Endothelial cell of umbilical vein (primary cell): ENCODE measurements at regions not wholly inside any gene's neighbourhood (a gene's known extent, or its start where the extent isn't known, plus 50 kb on each side); places are given as distances from the start of the nearest gene placed in this dataset.
"Not testable (repeated sequence)": the region's sequence is repeated elsewhere in the genome, so short reads cannot be mapped to it uniquely, and the experiment has no call there.

ENCODE experiments used
- BruUV-seq: library from RNA; stranded (reverse); fragments of 400-500 nt; replicated peaks from 2 replicates; lab custom pipeline; 2021; lab: Mats Ljungman, UMichigan
- CTCF ChIA-PET: fragments of 300-600, 350-600 bp; sonication (Branson Sonifier 250); formaldehyde crosslinking; loops from one replicate; lab custom pipeline; 2021; ENCODE audit warnings: antibody characterized with exemption, inconsistent platforms; lab: Charles Lee
- POLR2A ChIA-PET: fragments of 300-600, 350-600 bp; sonication (Branson Sonifier 250); formaldehyde crosslinking; loops from one replicate; lab custom pipeline; 2021; ENCODE audit warnings: antibody characterized with exemption, inconsistent platforms; lab: Charles Lee
- DNase-seq: peaks from one replicate; pipeline ENCODE4 v3.0.0-alpha.2; 2011; ENCODE audit warnings: low read depth, low spot score
- FAIRE-seq: peaks from 2 replicates; lab custom pipeline; 2011; peaks lifted over from hg19 to GRCh38; lab: Jason Lieb, UNC
- H2AFZ ChIP-seq: 2 replicates; pipeline ENCODE4 v1.6.0; 2012; ENCODE audit warnings: low read depth, low read length, control low read depth, inconsistent platforms
- H3K27ac ChIP-seq: 2 replicates; pipeline ENCODE4 v1.5.1; 2011; ENCODE audit warnings: low read depth, mild to moderate bottlenecking, control low read depth, low read length, moderate library complexity; ENCODE audit not compliant: insufficient read depth
- H3K27me3 ChIP-seq, 2 experiments: 2 replicates each; pipeline versions ENCODE4 v1.6.0 to v1.6.1; 2011; ENCODE audit warnings: low read length in 2 of 2, mixed read lengths in 1 of 2; ENCODE audit not compliant: control insufficient read depth in 2 of 2, insufficient read depth in 2 of 2
- H3K36me3 ChIP-seq, 2 experiments: 2 replicates in 1 of 2; 3 replicates in 1 of 2; pipeline ENCODE4 v1.5.1; 2011; ENCODE audit warnings: low read length in 2 of 2, mild to moderate bottlenecking in 1 of 2, moderate library complexity in 1 of 2; ENCODE audit not compliant: control insufficient read depth in 2 of 2, insufficient read depth in 2 of 2; ENCODE audit errors: extremely low read depth in 1 of 2
- H3K4me1 ChIP-seq: 3 replicates; pipeline ENCODE4 v1.5.1; 2011; ENCODE audit warnings: mild to moderate bottlenecking, low read length; ENCODE audit not compliant: control insufficient read depth, insufficient read depth; ENCODE audit errors: extremely low read depth
- H3K4me2 ChIP-seq: 2 replicates; pipeline ENCODE4 v1.6.1; 2011; ENCODE audit warnings: low read length, control low read depth, mixed read lengths; ENCODE audit not compliant: insufficient read depth
- H3K4me3 ChIP-seq, 3 experiments: fragments of 200-600 bp in 1 of 3; sonication (generic), shearing (Covaris generic) in 1 of 3; replicated peaks in 1 of 3; 2 replicates each; pipeline ENCODE4 v1.5.1; 2011 to 2016; ENCODE audit warnings: control low read depth in 3 of 3, low read length in 3 of 3, mild to moderate bottlenecking in 2 of 3, inconsistent platforms in 1 of 3, low read depth in 1 of 3, moderate library complexity in 1 of 3; ENCODE audit not compliant: insufficient read depth in 1 of 3
- H3K79me2 ChIP-seq: 2 replicates; pipeline ENCODE4 v1.6.0; 2012; ENCODE audit warnings: low read length, inconsistent platforms; ENCODE audit not compliant: control insufficient read depth, insufficient read depth
- H3K9ac ChIP-seq: replicated peaks from 2 replicates; pipeline ENCODE3; 2011; ENCODE audit warnings: low read length, control low read depth; ENCODE audit not compliant: insufficient read depth; ENCODE audit errors: extremely low read depth
- H3K9me1 ChIP-seq: replicated peaks from 3 replicates; pipeline ENCODE4 v1.6.0; 2011; ENCODE audit warnings: mild to moderate bottlenecking, low read length; ENCODE audit not compliant: control insufficient read depth, insufficient read depth; ENCODE audit errors: extremely low read depth
- H3K9me3 ChIP-seq: replicated peaks from 2 replicates; pipeline ENCODE4 v1.5.1; 2012; ENCODE audit warnings: low read length, inconsistent platforms; ENCODE audit not compliant: control insufficient read depth, insufficient read depth
- H4K20me1 ChIP-seq: replicated peaks from 2 replicates; pipeline ENCODE3; 2011; ENCODE audit warnings: mild to moderate bottlenecking, low read length; ENCODE audit not compliant: control insufficient read depth, insufficient read depth; ENCODE audit errors: extremely low read depth
- CTCF ChIP-seq, 2 donors: IDR thresholded peaks; 1 replicate in 1 of 2; 2 replicates in 1 of 2; pipeline ENCODE4 v1.5.1; 2011; ENCODE audit warnings: low read length in 2 of 2, mild to moderate bottlenecking in 2 of 2, moderate library complexity in 2 of 2, control low read depth in 1 of 2, inconsistent platforms in 1 of 2, low read depth in 1 of 2; ENCODE audit not compliant: insufficient read depth in 1 of 2; ENCODE audit errors: extremely low read depth in 1 of 2
- EZH2 ChIP-seq: IDR thresholded peaks from 2 replicates; pipeline ENCODE4 v1.6.1; 2012; ENCODE audit warnings: borderline replicate concordance, low read depth, mild to moderate bottlenecking, moderate library complexity, low read length, inconsistent platforms; ENCODE audit not compliant: severe bottlenecking
- FOS ChIP-seq: IDR thresholded peaks from 2 replicates; pipeline ENCODE4 v1.6.1; 2011; ENCODE audit warnings: mild to moderate bottlenecking, low read length, moderate library complexity, borderline replicate concordance; ENCODE audit not compliant: insufficient read depth
- GATA2 ChIP-seq: IDR thresholded peaks from 2 replicates; pipeline ENCODE4 v1.7.0; 2011; ENCODE audit warnings: low read depth, mild to moderate bottlenecking, moderate library complexity, mixed read lengths, low read length; ENCODE audit not compliant: insufficient read length, insufficient read depth
- JUN ChIP-seq: IDR thresholded peaks from 2 replicates; pipeline ENCODE4 v1.6.1; 2011; ENCODE audit warnings: borderline replicate concordance, low read depth; ENCODE audit not compliant: insufficient read length, insufficient read depth
- MAX ChIP-seq: IDR thresholded peaks from 2 replicates; pipeline ENCODE4 v1.6.1; 2011; ENCODE audit not compliant: insufficient read depth, insufficient read length
- MYC ChIP-seq: IDR thresholded peaks from one replicate; pipeline ENCODE4 v1.6.1; 2011; ENCODE audit warnings: mild to moderate bottlenecking, low read depth, low read length
- POLR2A ChIP-seq: IDR thresholded peaks from 2 replicates; pipeline ENCODE4 v1.6.1; 2012; ENCODE audit warnings: low read depth, mild to moderate bottlenecking, control low read depth, low read length
- POLR2AphosphoS5 ChIP-seq: IDR thresholded peaks from 2 replicates; pipeline ENCODE4 v1.6.1; 2012; ENCODE audit warnings: low read depth, mild to moderate bottlenecking, control low read depth, low read length, moderate library complexity; ENCODE audit not compliant: insufficient read depth
- dilution Hi-C: fragments of 300-500 bp; cut with MboI; formaldehyde crosslinking; loops from one replicate; pipeline ENCODE4 v1.15.0; 2019; ENCODE audit warnings: low sequenced_read_pairs; ENCODE audit not compliant: extremely low pct_ligation_motif_present
- intact Hi-C: fragments of 100-400 bp; cut with micrococcal nuclease; formaldehyde crosslinking; loops from one replicate; pipeline ENCODE4 v1.10.0; 2022

GRCh38 chr12:9361879-9362326 is 153.7 kb upstream of the PZP start:
- no peak for DNase-seq
- dilution Hi-C loops = no loop called here
- no peaks in the 10 kb centered on the region for H3K79me2 ChIP-seq
- H3K4me2 ChIP-seq = no peak overlapping the region
- FAIRE-seq = no peak
- no TSS peak for BruUV-seq
- H3K9me3 ChIP-seq = no peaks in the 10 kb centered on the region
- H3K4me1 ChIP-seq = no peaks in the 10 kb centered on the region
- intact Hi-C loops = no loop called here
- no peak overlapping the region for H3K9ac ChIP-seq
- CTCF ChIA-PET = interaction anchor here (1.1 kb wide), 1 partner anchor 11 kb away, joined by 4 read pairs; no protein-coding TSS in a partner anchor
- H3K9me1 ChIP-seq = no peaks in the 10 kb centered on the region
- no peaks in the 10 kb centered on the region for H3K36me3 ChIP-seq
- H2AFZ ChIP-seq = no peak overlapping the region
- TF ChIP-seq POLR2AphosphoS5 = no peak
- TF ChIP-seq EZH2 = no peak
- no peak for TF ChIP-seq MAX
- TF ChIP-seq MYC = no peak
- no peak for TF ChIP-seq POLR2A
- no peak for TF ChIP-seq JUN
- TF ChIP-seq FOS = no peak
- TF ChIP-seq CTCF (IDR thresholded peaks at IDR 0.05; ENCODE audit: extremely low read depth in 1 of 2, insufficient read depth in 1 of 2, low read depth in 1 of 2, low read length in 2 of 2) = no peak
- TF ChIP-seq GATA2 = no peak
- peaks cover 3 to 6% of the 10 kb centered on the region in 2 experiments for H3K27me3 ChIP-seq
- POLR2A ChIA-PET = no interaction called here
- no peaks in the 10 kb centered on the region for H4K20me1 ChIP-seq
- H3K4me3 ChIP-seq = no peak overlapping the region
- no peak overlapping the region for H3K27ac ChIP-seq

- H4K20me1 ChIP-seq, H3K27ac ChIP-seq, H3K9me3 ChIP-seq, H3K79me2 ChIP-seq, H3K9me1 ChIP-seq, H3K4me1 ChIP-seq, H3K4me2 ChIP-seq, H3K9ac ChIP-seq, FAIRE-seq, BruUV-seq, dilution Hi-C loops, DNase-seq, H2AFZ ChIP-seq, H3K27me3 ChIP-seq, intact Hi-C loops, H3K36me3 ChIP-seq, H3K4me3 ChIP-seq, POLR2A ChIA-PET: not testable (repeated sequence)
- CTCF ChIA-PET = interaction anchor here (1.4 kb wide), 1 partner anchor 23 kb away, joined by 5 read pairs; no protein-coding TSS in a partner anchor
Measured at GRCh38 chr12:9354009-9354754, 146.0 kb upstream of the PZP start.
